ENCODE measurements at regions not wholly inside any gene's neighbourhood (a gene's known extent, or its start where the extent isn't known, plus 50 kb on each side); places are given as distances from the start of the nearest gene placed in this dataset.
A peak's percentile ranks its signal among the peaks of the same experiment; 100 is the strongest.
"Not testable (repeated sequence)": the region's sequence is repeated elsewhere in the genome, so short reads cannot be mapped to it uniquely, and the experiment has no call there.

DNA sequence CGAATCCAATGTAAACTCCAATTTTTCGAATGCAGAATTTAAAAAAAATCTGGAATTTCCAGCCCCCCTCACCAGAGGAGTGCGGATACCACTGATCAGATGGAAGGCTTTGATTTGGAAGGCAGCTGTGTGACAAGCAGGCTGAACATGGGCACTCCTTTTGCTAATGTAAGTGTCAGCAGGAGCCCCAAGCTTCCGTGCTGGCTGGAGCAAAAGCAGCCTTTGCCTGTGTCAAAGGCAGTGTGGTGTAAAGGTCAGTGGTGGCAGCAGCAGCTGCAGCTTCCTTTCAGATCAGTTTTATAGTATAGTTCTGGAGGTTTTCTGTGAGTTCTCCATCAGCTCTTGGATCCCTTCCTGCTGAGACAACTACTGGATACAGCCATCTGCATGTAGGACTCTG lies 259.9 kb downstream of the CTH start:
- no peak for DNase-seq

DNA sequence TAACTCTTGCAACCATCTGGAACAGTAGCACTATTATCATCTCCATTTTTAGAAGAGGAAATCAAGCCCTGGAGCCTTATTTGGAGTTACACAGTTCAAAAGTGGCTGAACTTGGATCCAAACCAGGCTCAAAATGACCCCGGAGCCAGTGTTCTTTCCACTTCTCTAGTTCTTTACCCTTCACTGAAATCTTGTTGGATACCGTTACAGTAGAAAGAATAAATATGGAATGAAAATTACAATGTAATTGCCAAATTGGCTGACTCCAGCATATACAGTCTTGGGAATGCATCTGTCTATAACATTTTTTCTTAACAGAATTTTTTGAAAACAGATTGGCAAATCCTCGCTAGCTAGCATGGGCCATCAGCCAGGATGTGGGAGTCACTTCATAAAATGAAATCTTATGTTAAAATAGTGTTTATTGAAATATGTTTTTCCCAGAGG lies 261.4 kb downstream of the CTH start:
- no peak for DNase-seq

DNA sequence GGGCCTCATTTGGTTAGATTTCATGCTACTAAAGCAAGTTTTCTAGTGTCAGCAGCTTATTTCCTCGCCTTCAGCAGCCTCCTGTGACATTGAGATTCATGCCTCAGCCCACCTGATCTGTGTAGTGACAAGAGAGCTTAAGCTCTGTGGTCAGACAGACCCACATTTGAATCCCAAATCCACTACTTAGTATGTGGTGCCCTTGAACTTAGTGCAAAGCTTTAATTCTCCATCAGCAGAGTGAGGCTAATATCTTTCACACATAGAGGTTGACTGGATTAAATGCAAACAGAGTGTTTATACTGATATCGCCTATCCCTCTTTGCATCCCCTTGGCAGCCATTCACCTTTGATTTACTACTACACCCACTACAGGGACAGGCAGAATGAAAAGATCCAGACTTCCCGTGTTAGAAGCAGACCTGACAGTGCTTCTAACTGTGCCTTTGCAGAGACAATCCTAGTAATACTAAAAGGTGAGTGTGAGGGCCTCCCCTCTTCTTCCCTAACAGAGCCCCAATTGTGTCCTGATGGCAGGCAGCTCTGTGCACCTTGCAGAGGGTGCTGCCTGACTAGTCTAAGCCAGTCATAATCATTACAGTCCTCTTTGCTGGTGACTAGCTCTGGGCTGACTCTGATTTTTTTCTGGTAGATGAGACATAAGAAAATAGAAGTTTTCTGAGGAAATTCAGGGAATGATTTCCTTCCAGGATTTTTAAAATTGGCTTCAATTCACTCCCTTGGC lies 264.0 kb downstream of the CTH start:
- no peak for DNase-seq

GRCh38 chr1:70675737-70676156 lies 264.7 kb downstream of the CTH start:
- DNase-seq: no peak

DNA sequence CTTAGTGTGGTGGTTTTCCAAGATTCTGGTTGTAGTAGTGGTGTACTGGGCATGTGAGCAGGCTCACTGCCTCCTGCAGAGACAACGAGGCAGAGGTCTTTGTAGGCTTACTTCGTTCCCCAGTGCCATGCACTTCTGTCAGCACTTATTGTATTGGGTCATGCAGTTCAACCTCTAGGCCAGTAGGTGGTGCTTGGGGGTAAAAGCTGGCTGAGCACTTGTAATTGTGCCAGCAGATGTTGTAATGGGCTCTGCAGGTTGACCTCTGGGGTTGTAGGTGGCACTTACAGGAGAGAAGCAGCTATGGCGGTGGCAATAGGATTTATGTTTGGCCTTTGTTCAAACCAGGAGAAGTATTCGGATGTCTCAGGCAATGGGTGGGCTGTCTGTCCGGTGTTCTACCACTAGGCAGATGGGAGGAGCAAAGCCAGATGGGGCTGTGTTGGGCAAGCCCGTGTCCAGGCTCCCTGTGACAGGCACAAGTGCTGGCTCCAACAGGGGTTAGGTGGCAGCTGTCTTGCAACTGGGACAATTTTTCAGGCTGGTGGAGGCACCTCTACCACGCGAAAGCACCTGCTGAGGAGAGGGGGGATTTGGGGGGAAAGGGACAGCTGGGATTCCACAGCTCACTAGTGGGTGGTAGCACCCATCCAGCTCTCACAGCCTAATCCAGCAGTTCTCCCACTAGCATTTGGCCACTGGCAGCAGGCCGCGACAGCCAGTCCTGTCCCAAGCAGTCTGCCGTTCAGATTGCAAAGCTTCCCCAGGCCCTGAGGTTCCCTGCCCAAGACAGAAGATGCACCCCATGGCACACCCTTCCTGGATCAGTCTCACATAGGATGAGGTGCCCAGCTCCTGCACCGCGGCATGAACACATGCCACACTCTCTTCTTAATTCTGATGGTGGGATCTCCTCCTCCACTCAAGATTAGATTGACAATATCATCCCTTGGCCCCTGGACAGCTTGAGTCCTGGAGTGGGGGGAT lies 274.5 kb downstream of the CTH start:
- DNase-seq: peak in 17 of 56 donors; percentile 2 to 32 (median 12)

- DNase-seq: no peak
These were observed 277.5 kb downstream of the CTH start for GRCh38 chr1:70688580-70688979.

DNA sequence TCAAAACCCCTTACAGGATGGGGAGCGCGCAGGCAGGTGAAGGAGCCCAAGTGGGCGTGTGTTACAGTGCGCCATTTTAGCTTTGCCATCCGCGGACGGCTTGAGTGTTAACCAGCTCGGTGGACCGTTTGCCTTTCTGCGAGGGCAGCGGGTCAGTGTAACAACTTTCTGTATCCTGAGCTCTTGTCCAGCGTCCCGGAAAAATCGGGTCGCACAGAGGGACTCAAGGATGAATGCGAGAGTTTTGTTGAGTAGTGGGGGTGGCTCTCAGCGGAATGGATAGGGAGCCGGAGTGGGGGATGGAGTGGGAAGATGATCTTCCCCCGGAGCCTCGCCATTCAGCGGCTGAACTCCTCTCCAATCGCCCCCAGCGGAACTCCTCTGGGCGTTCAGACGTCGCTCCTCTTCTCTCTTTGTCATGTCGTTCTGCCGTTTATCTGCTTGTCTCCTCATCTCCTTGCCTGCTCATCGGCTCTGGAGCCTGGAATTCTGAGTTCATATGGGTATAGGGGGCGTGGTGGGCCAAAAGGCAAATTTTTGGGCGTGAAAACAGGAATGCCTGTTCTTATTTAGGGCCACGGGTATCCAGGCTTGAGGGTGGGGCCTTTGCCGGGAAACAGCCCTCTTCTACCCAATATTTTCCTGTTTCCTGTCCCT lies 295.4 kb downstream of the CTH start:
- DNase-seq: no peak

DNA sequence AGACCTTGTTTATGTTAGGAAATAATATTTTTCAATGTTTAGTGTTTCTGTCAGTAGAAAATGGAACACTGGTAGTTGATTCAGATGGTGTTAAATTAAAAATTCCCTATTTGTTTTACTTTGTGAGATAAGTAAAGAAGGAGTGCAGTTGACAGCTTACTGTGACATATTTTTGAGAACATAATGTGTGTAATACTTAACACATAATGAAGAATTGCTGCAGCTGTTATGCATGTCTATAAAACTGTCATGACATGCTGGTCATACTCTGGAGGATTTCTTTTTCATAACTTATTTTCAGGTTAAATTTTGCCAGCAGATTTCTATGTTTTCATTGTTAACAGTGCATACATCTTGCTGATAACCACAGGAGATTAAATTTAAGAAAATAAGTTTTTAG lies 296.1 kb downstream of the CTH start:
- no peak for DNase-seq

DNA sequence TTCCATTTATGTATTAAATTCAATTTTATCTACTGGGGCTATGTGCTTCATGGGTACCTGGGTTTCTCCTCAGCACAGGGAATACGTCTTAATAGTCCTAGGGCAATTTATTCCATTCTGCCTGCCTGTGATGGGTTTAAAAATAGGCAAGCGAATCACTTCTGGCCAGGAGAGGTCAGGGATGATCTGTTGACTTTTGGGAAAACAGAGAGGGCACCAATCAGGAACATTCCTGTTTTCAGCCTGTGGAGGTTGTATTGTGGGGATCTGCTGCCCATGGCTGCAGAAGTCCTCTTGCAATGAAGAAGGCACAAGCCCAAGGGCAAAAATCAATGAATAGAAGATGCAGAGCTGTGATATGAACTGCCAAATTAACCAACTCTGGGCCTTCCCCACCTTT lies 303.1 kb downstream of the CTH start:
- no peak for DNase-seq

DNA sequence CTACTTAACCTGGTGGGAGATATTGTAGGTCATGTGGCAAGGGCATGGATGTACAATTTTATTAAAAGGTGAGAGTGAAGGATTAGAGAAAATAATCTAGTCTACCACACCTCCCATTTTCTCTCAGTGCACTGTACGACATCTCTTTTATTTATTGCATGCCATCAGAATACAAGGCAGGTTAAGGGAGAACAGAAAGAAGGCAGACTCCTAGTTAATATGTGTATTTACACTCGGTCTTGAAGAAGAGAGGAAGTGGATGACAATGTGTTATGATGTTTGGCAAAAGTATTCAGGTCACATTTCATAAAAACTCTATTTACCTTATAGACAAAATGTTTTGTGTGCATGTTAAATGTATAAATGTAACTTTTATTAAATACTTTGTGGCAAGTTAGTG lies 306.1 kb downstream of the CTH start:
- no peak for DNase-seq

GRCh38 chr1:70717656-70718055 lies 306.6 kb downstream of the CTH start:
- no peak for DNase-seq

DNA sequence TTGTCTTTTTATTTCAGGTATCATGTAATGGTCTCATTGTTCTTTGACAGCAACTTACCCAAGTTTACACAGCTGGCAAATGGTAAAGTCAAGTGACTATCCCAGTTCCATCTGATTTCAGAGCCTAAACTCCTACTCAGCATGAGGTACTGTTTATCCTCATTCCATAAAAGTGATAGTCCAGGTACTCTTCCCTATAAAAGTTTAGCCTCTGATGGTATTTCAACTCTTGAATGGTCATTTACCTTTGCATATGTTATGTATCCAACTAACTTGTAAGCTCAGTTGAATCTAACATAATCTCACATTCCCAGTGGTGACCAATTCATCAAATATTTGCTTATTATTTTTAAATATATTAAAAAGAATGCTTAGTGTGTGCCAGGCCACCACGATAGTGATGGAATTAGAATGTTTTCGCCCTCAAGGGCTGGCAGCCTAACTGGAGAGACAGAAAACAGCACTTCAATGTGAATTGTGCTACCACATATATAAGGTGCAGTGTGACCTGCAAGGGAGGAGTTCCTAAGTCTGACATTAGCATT lies 307.1 kb downstream of the CTH start:
- no peak for DNase-seq

DNA sequence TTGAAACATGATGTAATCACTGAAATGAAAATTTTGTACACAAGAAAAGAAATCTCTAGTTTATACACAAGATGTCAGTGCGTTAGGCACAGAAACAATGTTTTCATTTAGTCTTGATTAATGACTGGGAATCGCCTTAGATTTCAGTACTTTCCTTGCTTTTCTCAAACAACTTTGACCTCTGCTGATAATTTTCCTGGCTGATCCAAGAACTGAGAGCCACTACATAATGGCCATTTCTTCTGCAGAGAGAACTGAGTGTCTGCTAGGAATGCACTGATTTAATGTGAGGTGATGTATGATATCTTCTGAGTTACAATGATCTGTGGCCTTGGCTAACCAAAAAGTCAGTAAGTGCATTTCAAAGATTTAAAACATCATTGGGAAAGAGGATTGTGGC lies 308.1 kb downstream of the CTH start:
- DNase-seq: no peak

GRCh38 chr1:70720109-70720508 lies 309.0 kb downstream of the CTH start:
- no peak for DNase-seq

DNA sequence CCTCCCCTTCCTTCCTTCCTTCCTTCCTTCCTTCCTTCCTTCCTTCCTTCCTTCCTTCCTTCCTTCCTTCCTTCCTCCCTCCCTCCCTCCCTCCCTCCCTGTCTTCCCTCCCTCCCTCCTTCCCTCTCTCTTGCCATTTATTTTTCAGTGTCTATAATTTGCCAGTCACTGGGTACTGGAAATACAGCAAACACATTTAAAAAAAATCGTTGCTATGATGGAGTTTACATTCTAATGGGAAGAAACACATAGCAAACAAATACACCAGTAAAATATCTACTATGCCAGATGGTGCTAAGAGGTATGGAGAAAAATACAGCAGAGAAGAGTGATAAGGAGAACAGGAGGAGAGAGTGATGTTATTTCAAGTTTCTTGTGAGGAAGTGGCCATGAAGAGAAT lies 309.5 kb downstream of the CTH start:
- no peak for DNase-seq

GRCh38 chr1:70727886-70728489 lies 316.9 kb downstream of the CTH start:
- DNase-seq: no peak

DNA sequence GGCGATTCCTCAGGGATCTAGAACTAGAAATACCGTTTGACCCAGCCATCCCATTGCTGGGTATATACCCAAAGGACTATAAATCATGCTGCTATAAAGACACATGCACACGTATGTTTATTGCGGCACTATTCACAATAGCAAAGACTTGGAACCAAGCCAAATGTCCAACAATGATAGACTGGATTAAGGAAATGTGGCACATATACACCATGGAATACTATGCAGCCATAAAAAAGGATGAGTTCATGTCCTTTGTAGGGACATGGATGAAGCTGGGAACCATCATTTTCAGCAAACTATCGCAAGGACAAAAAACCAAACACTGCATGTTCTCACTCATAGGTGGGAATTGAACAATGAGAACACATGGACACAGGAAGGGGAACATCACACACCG lies 311.1 kb downstream of the PTGER3 start:
- DNase-seq: not testable (repeated sequence)

GRCh38 chr1:70737125-70737524 lies 310.5 kb downstream of the PTGER3 start:
- DNase-seq: no peak

DNA sequence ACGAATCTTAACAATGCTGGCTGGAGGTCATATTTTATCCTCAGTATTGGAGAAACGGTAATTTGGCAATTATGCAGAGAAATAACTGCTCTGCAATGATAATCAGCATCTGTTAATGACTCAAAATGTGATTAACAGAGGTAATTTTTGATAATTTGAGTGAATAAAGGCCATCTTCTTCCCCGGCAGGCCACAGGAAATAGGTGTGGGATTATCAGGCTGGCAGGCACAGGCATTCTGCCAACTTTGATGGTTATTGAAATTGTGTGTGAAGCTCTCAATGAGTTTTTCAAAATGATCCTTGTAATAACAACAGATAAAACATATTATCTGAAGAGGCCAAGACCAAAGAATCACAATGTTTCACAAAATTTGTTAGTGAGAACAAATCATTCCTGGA lies 309.0 kb downstream of the PTGER3 start:
- no peak for DNase-seq

- DNase-seq: no peak
These were observed 302.4 kb downstream of the PTGER3 start for GRCh38 chr1:70745199-70745598.

GRCh38 chr1:70746062-70746461 lies 301.6 kb downstream of the PTGER3 start:
- not testable (repeated sequence) for DNase-seq
